ENCODE measurements at regions not wholly inside any gene's neighbourhood (a gene's known extent, or its start where the extent isn't known, plus 50 kb on each side); places are given as distances from the start of the nearest gene placed in this dataset.

- no peak overlapping the region for H3K9ac ChIP-seq (ENCODE audit: low read depth, low read length, poor library complexity, severe bottlenecking)
- no peaks in the 10 kb centered on the region for H3K36me3 ChIP-seq (ENCODE audit: insufficient read depth, low read length)
- no peak overlapping the region for H3K4me3 ChIP-seq (ENCODE audit: low read length, poor library complexity, severe bottlenecking)
- H3K27me3 ChIP-seq (ENCODE audit: insufficient read depth, low read length, poor library complexity, severe bottlenecking), result no peaks in the 10 kb centered on the region
- no peaks in the 10 kb centered on the region for H4K20me1 ChIP-seq (ENCODE audit: insufficient read depth, low read length, poor library complexity, severe bottlenecking)
- H3K79me2 ChIP-seq (ENCODE audit: insufficient read depth, low read length), result no peaks in the 10 kb centered on the region
- H3K4me2 ChIP-seq (ENCODE audit: low read depth, low read length, poor library complexity, severe bottlenecking), result no peak overlapping the region
- no peaks in the 10 kb centered on the region for H3K4me1 ChIP-seq (ENCODE audit: insufficient read depth, low read length, poor library complexity, severe bottlenecking)
- H3K9me2 ChIP-seq (replicated peaks; ENCODE audit: low read depth, low read length), result no peaks in the 10 kb centered on the region
- no peaks in the 10 kb centered on the region for H3F3A ChIP-seq (ENCODE audit: low read depth)
- H2AFZ ChIP-seq (ENCODE audit: low read length), result no peak overlapping the region
- TF ChIP-seq CTCF (conservative IDR thresholded peaks at IDR 0.05; ENCODE audit: low read length) (no peak), EZH2phosphoT487 (IDR thresholded peaks at IDR 0.05; ENCODE audit: borderline replicate concordance) (no peak)
- H3K9me3 ChIP-seq (ENCODE audit: insufficient read depth, low read depth, low read length), result no peaks in the 10 kb centered on the region
Measured at GRCh38 chr13:61901946-61902541, 486.4 kb upstream of the PCDH20 start.

GRCh38 chr13:61900033-61900432, 484.4 kb upstream of the PCDH20 start:
- no peak overlapping the region for H3K4me2 ChIP-seq (ENCODE audit: low read depth, low read length, poor library complexity, severe bottlenecking)

GRCh38 chr13:61898207-61898606, 482.6 kb upstream of the PCDH20 start:
- Histone ChIP-seq H3K9ac (ENCODE audit: low read depth, low read length, poor library complexity, severe bottlenecking) (no peak overlapping the region), H3K9me2 (replicated peaks; ENCODE audit: low read depth, low read length) (no peaks in the 10 kb centered on the region), H3K9me3 (ENCODE audit: insufficient read depth, low read depth, low read length) (no peaks in the 10 kb centered on the region), H2AFZ (ENCODE audit: low read length) (no peak overlapping the region), H3K4me1 (ENCODE audit: insufficient read depth, low read length, poor library complexity, severe bottlenecking) (no peaks in the 10 kb centered on the region), H4K20me1 (ENCODE audit: insufficient read depth, low read length, poor library complexity, severe bottlenecking) (no peaks in the 10 kb centered on the region), H3K27me3 (ENCODE audit: insufficient read depth, low read length, poor library complexity, severe bottlenecking) (no peaks in the 10 kb centered on the region), H3F3A (ENCODE audit: low read depth) (no peaks in the 10 kb centered on the region), H3K4me3 (ENCODE audit: low read length, poor library complexity, severe bottlenecking) (no peak overlapping the region), H3K4me2 (ENCODE audit: low read depth, low read length, poor library complexity, severe bottlenecking) (no peak overlapping the region), H3K36me3 (ENCODE audit: insufficient read depth, low read length) (no peaks in the 10 kb centered on the region), H3K79me2 (ENCODE audit: insufficient read depth, low read length) (no peaks in the 10 kb centered on the region)
- TF ChIP-seq EZH2phosphoT487 (IDR thresholded peaks at IDR 0.05; ENCODE audit: borderline replicate concordance), result no peak
- TF ChIP-seq CTCF (conservative IDR thresholded peaks at IDR 0.05; ENCODE audit: low read length), result no peak

More at GRCh38 chr13:61900033-61900432, 484.4 kb upstream of the PCDH20 start:
- no peaks in the 10 kb centered on the region for H3F3A ChIP-seq (ENCODE audit: low read depth)
- H3K79me2 ChIP-seq (ENCODE audit: insufficient read depth, low read length), result no peaks in the 10 kb centered on the region
- no peaks in the 10 kb centered on the region for H3K4me1 ChIP-seq (ENCODE audit: insufficient read depth, low read length, poor library complexity, severe bottlenecking)
- TF ChIP-seq EZH2phosphoT487 (IDR thresholded peaks at IDR 0.05; ENCODE audit: borderline replicate concordance) (no peak), CTCF (conservative IDR thresholded peaks at IDR 0.05; ENCODE audit: low read length) (no peak)
- H3K9ac ChIP-seq (ENCODE audit: low read depth, low read length, poor library complexity, severe bottlenecking), result no peak overlapping the region
- H3K9me2 ChIP-seq (replicated peaks; ENCODE audit: low read depth, low read length), result no peaks in the 10 kb centered on the region
- no peak overlapping the region for H2AFZ ChIP-seq (ENCODE audit: low read length)
- H4K20me1 ChIP-seq (ENCODE audit: insufficient read depth, low read length, poor library complexity, severe bottlenecking), result no peaks in the 10 kb centered on the region
- H3K27me3 ChIP-seq (ENCODE audit: insufficient read depth, low read length, poor library complexity, severe bottlenecking), result no peaks in the 10 kb centered on the region
- no peaks in the 10 kb centered on the region for H3K9me3 ChIP-seq (ENCODE audit: insufficient read depth, low read depth, low read length)
- no peaks in the 10 kb centered on the region for H3K36me3 ChIP-seq (ENCODE audit: insufficient read depth, low read length)
- no peak overlapping the region for H3K4me3 ChIP-seq (ENCODE audit: low read length, poor library complexity, severe bottlenecking)

All from Loucy (cell line).